ENCODE measurements at regions not wholly inside any gene's neighbourhood (a gene's known extent, or its start where the extent isn't known, plus 50 kb on each side); places are given as distances from the start of the nearest gene placed in this dataset.

GRCh38 chr20:17844549-17845298, 123.9 kb downstream of the SNX5 start:
- no peak overlapping the region for H3K4me3 ChIP-seq (ENCODE audit: low read depth, low read length)
- in situ Hi-C loops (cut with HindIII; ENCODE audit: low sequenced_read_pairs) = no loop called here
- no peak for DNase-seq (ENCODE audit: low read depth)
- TF ChIP-seq CTCF (IDR thresholded peaks at IDR 0.05; ENCODE audit: low read depth, low read length, missing control alignments) = no peak

DNA sequence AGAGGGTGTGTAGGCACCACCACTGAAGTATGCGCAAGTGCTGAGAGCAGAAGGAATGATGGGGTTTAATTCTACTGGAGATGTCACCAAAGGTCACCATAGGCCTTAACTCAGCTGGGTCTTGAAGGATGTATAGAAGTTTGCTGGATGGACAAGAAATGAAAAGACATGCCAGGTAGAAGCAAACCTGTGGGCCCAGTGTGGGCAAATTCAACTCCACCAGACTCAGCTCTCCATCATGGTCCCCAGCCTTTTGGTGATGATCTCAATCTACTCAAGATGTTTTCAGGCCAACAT, 124.5 kb downstream of the SNX5 start:
- H3K4me3 ChIP-seq (ENCODE audit: low read depth, low read length) = no peak overlapping the region
- no peak for DNase-seq (ENCODE audit: low read depth)
- no peak for TF ChIP-seq CTCF (IDR thresholded peaks at IDR 0.05; ENCODE audit: low read depth, low read length, missing control alignments)
- in situ Hi-C loops (cut with HindIII; ENCODE audit: low sequenced_read_pairs) = no loop called here

DNA sequence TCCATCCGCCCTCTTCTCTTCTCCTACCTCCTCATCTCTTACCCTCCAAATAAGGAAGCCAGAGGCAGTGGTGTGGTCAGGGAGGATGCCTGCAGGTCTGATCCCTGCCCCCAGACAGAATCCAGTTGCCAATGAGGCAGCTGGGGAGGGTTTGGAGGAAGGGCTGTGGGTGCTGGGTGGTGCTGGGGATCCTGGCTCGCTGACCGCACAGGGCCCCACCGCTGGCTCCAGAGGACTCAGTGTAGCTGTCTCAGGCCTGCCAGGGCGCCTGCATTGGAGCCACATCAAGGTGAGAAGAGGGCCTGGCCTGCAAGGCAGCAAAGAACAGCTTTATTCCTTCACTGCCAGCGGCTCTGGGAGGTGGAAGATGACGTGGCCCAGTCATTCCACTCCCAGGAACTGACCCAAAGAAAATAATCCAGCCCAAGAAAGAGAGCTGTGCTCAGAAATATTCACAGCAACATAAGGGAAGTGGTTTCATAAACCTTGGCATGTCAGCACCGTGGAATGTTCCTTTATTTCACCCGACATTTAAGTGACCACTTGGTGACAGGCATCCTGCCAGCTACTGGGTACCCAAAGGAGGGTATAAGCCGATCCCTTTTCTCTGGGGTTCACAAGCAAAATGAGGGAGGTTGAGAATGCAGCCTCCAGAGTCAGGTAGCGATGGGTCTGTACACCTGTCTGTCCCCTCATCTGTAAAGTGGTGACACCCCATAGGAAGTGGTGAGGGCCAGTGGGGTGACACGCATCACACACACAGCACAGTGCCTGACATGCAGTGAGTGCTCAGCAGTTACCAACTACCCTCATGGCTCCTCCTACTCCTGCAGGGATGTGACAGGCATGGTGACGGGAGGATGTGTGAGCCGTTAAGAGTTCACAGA, 125.1 kb downstream of the SNX5 start:
- DNase-seq (ENCODE audit: low read depth) = peak; percentile 97
- in situ Hi-C loops (cut with HindIII; ENCODE audit: low sequenced_read_pairs) = no loop called here
- TF ChIP-seq CTCF (IDR thresholded peaks at IDR 0.05; ENCODE audit: low read depth, low read length, missing control alignments) = no peak
- no peak overlapping the region for H3K4me3 ChIP-seq (ENCODE audit: low read depth, low read length)

GRCh38 chr20:17841751-17842215, 126.8 kb downstream of the SNX5 start:
- no peak for TF ChIP-seq CTCF (IDR thresholded peaks at IDR 0.05; ENCODE audit: low read depth, low read length, missing control alignments)
- H3K4me3 ChIP-seq (ENCODE audit: low read depth, low read length) = no peak overlapping the region
- DNase-seq (ENCODE audit: low read depth) = peak; percentile 60
- in situ Hi-C loops (cut with HindIII; ENCODE audit: low sequenced_read_pairs) = no loop called here

DNA sequence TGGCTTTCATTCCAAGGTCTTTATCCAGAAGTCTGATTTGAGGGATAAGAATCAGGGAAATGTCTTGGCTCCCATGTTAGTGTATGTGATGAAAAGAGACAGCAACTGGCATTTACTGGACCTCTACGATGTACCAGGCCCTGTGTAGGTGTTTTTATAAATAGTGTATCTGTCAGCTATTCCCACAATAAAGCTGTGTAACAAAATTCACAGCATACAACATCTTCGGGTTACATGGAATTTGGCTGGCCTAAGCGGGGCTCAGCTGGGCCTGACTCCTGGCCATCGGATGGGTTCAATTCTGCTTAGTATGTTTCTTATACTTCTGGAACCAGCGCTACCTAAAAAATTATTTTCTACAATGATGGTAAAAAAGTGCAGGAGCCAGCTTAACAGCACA, 128.2 kb downstream of the SNX5 start:
- DNase-seq (ENCODE audit: low read depth) = no peak
- no peak for TF ChIP-seq CTCF (IDR thresholded peaks at IDR 0.05; ENCODE audit: low read depth, low read length, missing control alignments)
- in situ Hi-C loops (cut with HindIII; ENCODE audit: low sequenced_read_pairs) = no loop called here
- H3K4me3 ChIP-seq (ENCODE audit: low read depth, low read length) = no peak overlapping the region

- no peak for TF ChIP-seq CTCF (IDR thresholded peaks at IDR 0.05; ENCODE audit: low read depth, low read length, missing control alignments)
- no peak for DNase-seq (ENCODE audit: low read depth)
- H3K4me3 ChIP-seq (ENCODE audit: low read depth, low read length) = no peak overlapping the region
- in situ Hi-C loops (cut with HindIII; ENCODE audit: low sequenced_read_pairs) = no loop called here
Observed at GRCh38 chr20:17838921-17839320, 129.7 kb downstream of the SNX5 start.
